GM23338 (cell line): ENCODE measurements at regions not wholly inside any gene's neighbourhood (a gene's known extent, or its start where the extent isn't known, plus 50 kb on each side); places are given as distances from the start of the nearest gene placed in this dataset.
"Not testable (repeated sequence)": the region's sequence is repeated elsewhere in the genome, so short reads cannot be mapped to it uniquely, and the experiment has no call there.

Source experiments
- ATAC-seq: fragments of 200-7000 bp; cut with Tn5 transposase; 3 replicates; pipeline ENCODE4 v1.9.1; 2020
- DNase-seq: peaks from one replicate; pipeline ENCODE4 v3.0.0-alpha.2; 2015; ENCODE audit warnings: low spot score
- H2AFZ ChIP-seq: fragments of 200-600 bp; sonication (generic); 2 replicates; pipeline ENCODE4 v1.8.0; 2016; ENCODE audit warnings: antibody characterized with exemption, mild to moderate bottlenecking, moderate library complexity
- H3F3A ChIP-seq: fragments of 200-600 bp; sonication (generic); replicated peaks from 2 replicates; pipeline ENCODE4 v1.8.0; 2017; ENCODE audit warnings: antibody characterized with exemption, mixed run types, low read depth
- H3K27ac ChIP-seq: fragments of 200-600 bp; sonication (generic); 2 replicates; pipeline ENCODE4 v1.6.1; 2016; ENCODE audit warnings: low read depth
- H3K27me3 ChIP-seq: fragments of 200-600 bp; sonication (generic); 2 replicates; pipeline ENCODE4 v1.8.0; 2016; ENCODE audit warnings: mild to moderate bottlenecking, mixed run types, moderate library complexity; ENCODE audit not compliant: insufficient read depth
- H3K36me3 ChIP-seq: fragments of 200-600 bp; sonication (generic); 2 replicates; pipeline ENCODE4 v1.8.0; 2016; ENCODE audit warnings: mild to moderate bottlenecking; ENCODE audit not compliant: insufficient read depth
- H3K4me1 ChIP-seq: fragments of 200-600 bp; sonication (generic); 2 replicates; pipeline ENCODE4 v1.8.0; 2016; ENCODE audit warnings: mild to moderate bottlenecking, moderate library complexity; ENCODE audit not compliant: insufficient read depth
- H3K4me2 ChIP-seq: fragments of 200-600 bp; sonication (generic); 2 replicates; pipeline ENCODE4 v1.7.1; 2017; ENCODE audit warnings: mixed run types
- H3K4me3 ChIP-seq: fragments of 200-600 bp; sonication (generic); 2 replicates; pipeline ENCODE4 v1.6.1; 2016; ENCODE audit warnings: mixed run types
- H3K79me2 ChIP-seq: fragments of 200-600 bp; sonication (generic); replicated peaks from 2 replicates; pipeline ENCODE4 v1.8.0; 2017; ENCODE audit warnings: mild to moderate bottlenecking; ENCODE audit not compliant: insufficient read depth
- H3K9me2 ChIP-seq: fragments of 200-600 bp; sonication (generic); 2 replicates; pipeline ENCODE4 v1.8.0; 2017; ENCODE audit not compliant: insufficient read depth
- H4K20me1 ChIP-seq: fragments of 200-600 bp; sonication (generic); replicated peaks from 2 replicates; pipeline ENCODE4 v1.8.0; 2017; ENCODE audit warnings: mild to moderate bottlenecking; ENCODE audit not compliant: insufficient read depth
- H3K27ac Mint-ChIP-seq: 2 replicates; pipeline ENCODE4 v1.8.0; 2020; ENCODE audit warnings: inconsistent platforms, mild to moderate bottlenecking, moderate library complexity, mixed read lengths
- H3K27me3 Mint-ChIP-seq: 3 replicates; pipeline ENCODE4 v1.8.0; 2022; ENCODE audit warnings: low read depth, mild to moderate bottlenecking, moderate library complexity, mixed read lengths, inconsistent platforms; ENCODE audit not compliant: insufficient read depth, poor library complexity
- H3K36me3 Mint-ChIP-seq: 3 replicates; pipeline ENCODE4 v1.8.0; 2021; ENCODE audit warnings: low read depth, mild to moderate bottlenecking, inconsistent platforms, moderate library complexity, mixed read lengths
- H3K4me1 Mint-ChIP-seq: 3 replicates; pipeline ENCODE4 v1.8.0; 2020; ENCODE audit warnings: mild to moderate bottlenecking, inconsistent platforms, mixed read lengths
- H3K4me3 Mint-ChIP-seq: 3 replicates; pipeline ENCODE4 v1.8.0; 2021; ENCODE audit warnings: moderate library complexity, mild to moderate bottlenecking, inconsistent platforms, mixed read lengths
- H3K9me3 Mint-ChIP-seq: 3 replicates; pipeline ENCODE4 v1.8.0; 2020; ENCODE audit warnings: moderate library complexity, mild to moderate bottlenecking, inconsistent platforms, mixed read lengths
- CTCF ChIP-seq, 2 experiments: fragments of 200-600 bp in 1 of 2; sonication (generic) in 1 of 2; conservative IDR thresholded peaks; 2 replicates each; pipeline versions ENCODE4 v1.5.1 to v1.6.1; 2016 to 2017; ENCODE audit warnings: antibody characterized with exemption in 2 of 2, low read depth in 2 of 2, mild to moderate bottlenecking in 2 of 2, moderate library complexity in 1 of 2
- JUNB ChIP-seq: IDR thresholded peaks from one replicate; pipeline ENCODE4 v1.6.1; 2016; ENCODE audit warnings: antibody characterized with exemption; ENCODE audit not compliant: unreplicated experiment
- NANOG ChIP-seq: IDR thresholded peaks from 2 replicates; pipeline ENCODE4 v1.6.1; 2016; ENCODE audit warnings: antibody characterized with exemption, borderline replicate concordance
- POLR2AphosphoS5 ChIP-seq: IDR thresholded peaks from 2 replicates; pipeline ENCODE4 v1.6.1; 2016; ENCODE audit warnings: antibody characterized with exemption, low read depth
- STAT1 ChIP-seq: IDR thresholded peaks from one replicate; pipeline ENCODE4 v1.6.1; 2016; ENCODE audit warnings: antibody characterized with exemption; ENCODE audit not compliant: unreplicated experiment
- ZNF114 ChIP-seq: fragments of 250-450 bp; sonication (Bioruptor Pico); IDR thresholded peaks from 2 replicates; pipeline ENCODE4 v1.5.0; 2020; ENCODE audit warnings: mild to moderate bottlenecking, moderate library complexity
- ZNF331 ChIP-seq: fragments of 250-450 bp; sonication (Bioruptor Pico); IDR thresholded peaks from 2 replicates; pipeline ENCODE4 v1.5.0; 2020; ENCODE audit warnings: low read depth, mild to moderate bottlenecking, moderate library complexity
- ZNF462 ChIP-seq: fragments of 250-450 bp; sonication (Bioruptor Pico); IDR thresholded peaks from 2 replicates; pipeline ENCODE4 v1.5.0; 2020; ENCODE audit warnings: mild to moderate bottlenecking, moderate library complexity

- Histone ChIP-seq H3K4me3 (peak overlapping the region; percentile 54), H3K4me1 (peaks cover 43% of the 10 kb centered on the region), H3K4me2 (peak overlapping the region; percentile 71), H3K27ac (peak overlapping the region; percentile 100), H3K79me2 (peaks cover 36% of the 10 kb centered on the region)
- Mint-ChIP-seq H3K27me3 (peaks cover 16% of the 10 kb centered on the region), H3K4me1 (peaks cover 43% of the 10 kb centered on the region), H3K36me3 (peaks cover 36% of the 10 kb centered on the region), H3K4me3 (peak overlapping the region; percentile 77), H3K27ac (peak overlapping the region; percentile 99)
- not testable (repeated sequence) for H3F3A ChIP-seq, H4K20me1 ChIP-seq, H3K9me3 Mint-ChIP-seq, H3K36me3 ChIP-seq, H2AFZ ChIP-seq, H3K27me3 ChIP-seq, H3K9me2 ChIP-seq
- DNase-seq (peak; percentile 61), ATAC-seq (peak; percentile 75)
- peak; percentile 48; the same call in 1 of the 2 replicates for TF ChIP-seq NANOG
- peak; percentile 47; the same call in 1 of the 2 replicates for TF ChIP-seq POLR2AphosphoS5
Measured at GRCh38 chr6:76560851-76561755, 488.6 kb upstream of the IMPG1 start.

- TF ChIP-seq JUNB (no peak), NANOG (no peak), ZNF114 (no peak)
- H3K36me3 ChIP-seq = no peaks in the 10 kb centered on the region
- H3K4me1 Mint-ChIP-seq = peaks cover 21% of the 10 kb centered on the region
- H3K27ac Mint-ChIP-seq = no peak overlapping the region
- H3K9me3 Mint-ChIP-seq = no peaks in the 10 kb centered on the region
- no peaks in the 10 kb centered on the region for H3K27me3 ChIP-seq
- H3K4me2 ChIP-seq = no peak overlapping the region
- no peak overlapping the region for H3K27ac ChIP-seq
- peaks cover 3% of the 10 kb centered on the region for H3K27me3 Mint-ChIP-seq
- H4K20me1 ChIP-seq = no peaks in the 10 kb centered on the region
- no peak overlapping the region for H3K4me3 ChIP-seq
- no peaks in the 10 kb centered on the region for H3K9me2 ChIP-seq
- H3F3A ChIP-seq = no peaks in the 10 kb centered on the region
- no peak overlapping the region for H3K4me3 Mint-ChIP-seq
- peaks cover 14% of the 10 kb centered on the region for H3K4me1 ChIP-seq
- H3K79me2 ChIP-seq = no peaks in the 10 kb centered on the region
- no peak overlapping the region for H2AFZ ChIP-seq
- ATAC-seq = no peak
- H3K36me3 Mint-ChIP-seq = peaks cover 3% of the 10 kb centered on the region; the same call in 1 of the 3 replicates
- DNase-seq = no peak
Measured at GRCh38 chr6:76553256-76553655, 480.8 kb upstream of the IMPG1 start.

- peaks cover 8% of the 10 kb centered on the region; the same call in 2 of the 3 replicates for H3K36me3 Mint-ChIP-seq
- H3K4me3 ChIP-seq = no peak overlapping the region
- no peak overlapping the region for H3K4me3 Mint-ChIP-seq
- H3F3A ChIP-seq = no peaks in the 10 kb centered on the region
- H3K27ac Mint-ChIP-seq = no peak overlapping the region
- no peaks in the 10 kb centered on the region for H3K36me3 ChIP-seq
- no peaks in the 10 kb centered on the region for H3K27me3 Mint-ChIP-seq
- no peaks in the 10 kb centered on the region for H4K20me1 ChIP-seq
- no peak for DNase-seq
- H3K9me3 Mint-ChIP-seq = no peaks in the 10 kb centered on the region; the same call in 2 of the 3 replicates
- no peaks in the 10 kb centered on the region for H3K79me2 ChIP-seq
- no peak overlapping the region for H3K4me2 ChIP-seq
- H3K4me1 Mint-ChIP-seq = peaks cover 17% of the 10 kb centered on the region
- no peak for ATAC-seq
- H3K9me2 ChIP-seq = no peaks in the 10 kb centered on the region
- peaks cover 7% of the 10 kb centered on the region for H3K4me1 ChIP-seq
- H3K27ac ChIP-seq = no peak overlapping the region
- no peak overlapping the region for H2AFZ ChIP-seq
- H3K27me3 ChIP-seq = no peaks in the 10 kb centered on the region
- TF ChIP-seq ZNF462 (CRISPR knock-in tag) (no peak), POLR2AphosphoS5 (no peak), ZNF331 (CRISPR knock-in tag) (no peak), CTCF (conservative IDR thresholded peaks at IDR 0.05; ENCODE audit: low read depth in 2 of 2) (no peak), STAT1 (no peak), NANOG (no peak)
Measured at GRCh38 chr6:76552268-76552667, 479.8 kb upstream of the IMPG1 start.
